SK-N-MC (cell line): ENCODE measurements at regions not wholly inside any gene's neighbourhood (a gene's known extent, or its start where the extent isn't known, plus 50 kb on each side); places are given as distances from the start of the nearest gene placed in this dataset.

Experiments used
- EZH2 ChIP-seq: fragments of 200-600 bp; sonication (generic); IDR thresholded peaks from one replicate; pipeline ENCODE4 v1.6.1; 2017; ENCODE audit warnings: antibody characterized with exemption
- POLR2AphosphoS5 ChIP-seq: IDR thresholded peaks from 2 replicates; pipeline ENCODE4 v1.6.1; 2012; ENCODE audit warnings: mild to moderate bottlenecking, low read depth, low read length, borderline replicate concordance

DNA sequence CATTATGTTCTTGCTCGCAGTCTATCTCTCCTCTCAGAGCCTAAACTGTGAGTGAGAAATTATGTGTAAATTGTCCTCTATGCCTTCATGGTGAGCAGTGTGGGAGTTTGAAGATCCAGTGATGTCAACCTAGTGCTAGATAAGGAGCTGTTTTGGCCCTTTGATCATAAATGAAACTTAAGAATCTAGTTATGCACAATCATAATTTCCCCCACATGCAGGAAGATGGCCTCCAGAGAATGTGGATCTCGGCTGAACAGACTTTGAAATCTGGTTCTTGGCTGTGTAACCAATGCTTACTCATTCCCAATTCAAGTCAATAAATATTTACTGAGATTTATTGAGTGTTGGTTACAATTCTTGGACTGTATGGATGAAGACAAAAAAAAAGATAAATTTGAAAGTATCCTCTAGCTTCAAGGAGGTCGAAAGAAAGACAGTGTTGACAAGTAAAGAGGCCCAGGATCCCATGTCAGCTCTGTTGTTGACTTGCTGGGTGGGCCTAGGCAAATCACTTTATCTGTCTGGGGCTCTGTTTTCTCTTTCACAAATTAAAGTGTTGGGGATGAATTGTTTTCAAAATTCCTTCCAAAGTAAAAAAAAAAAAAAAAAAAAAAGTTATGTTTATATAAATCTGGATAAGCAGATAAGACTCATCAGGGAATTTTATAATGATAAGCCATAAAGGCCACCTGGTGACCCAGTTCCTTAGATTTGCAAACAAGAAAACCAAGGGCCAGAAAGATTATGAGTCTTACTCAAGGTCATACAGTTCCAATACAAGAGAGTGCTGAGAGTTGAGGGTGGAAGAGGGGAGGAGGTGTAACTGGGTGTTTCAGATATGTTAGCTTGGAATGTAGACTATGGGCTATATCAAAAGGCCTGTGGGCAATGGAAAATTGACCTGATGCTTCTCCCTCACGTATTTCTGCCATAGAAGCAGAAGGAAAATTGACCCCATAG lies 969.9 kb downstream of the KCNMA1 start:
- no peak for TF ChIP-seq EZH2
- TF ChIP-seq POLR2AphosphoS5: no peak
